PC-3 (cell line): ENCODE measurements at regions not wholly inside any gene's neighbourhood (a gene's known extent, or its start where the extent isn't known, plus 50 kb on each side); places are given as distances from the start of the nearest gene placed in this dataset.

Experiments used
- ATAC-seq: fragments of 200-7000 bp; cut with Tn5 transposase; 2 replicates; pipeline ENCODE4 v1.9.1; 2020; ENCODE audit warnings: mild to moderate bottlenecking, moderate library complexity
- BruUV-seq: library from RNA; stranded (reverse); fragments of 400-500 nt; replicated peaks from 2 replicates; lab custom pipeline; 2021; lab: Mats Ljungman, UMichigan
- CTCF ChIA-PET: fragments of 300-600 bp; sonication (Branson Sonifier 250); formaldehyde crosslinking; loops from one replicate; lab custom pipeline; 2022; ENCODE audit warnings: antibody characterized with exemption; lab: Charles Lee
- POLR2A ChIA-PET: fragments of 300-600 bp; sonication (Branson Sonifier 250); formaldehyde crosslinking; loops from one replicate; lab custom pipeline; 2022; ENCODE audit warnings: antibody characterized with exemption; ENCODE audit not compliant: unreplicated experiment; lab: Charles Lee
- DNase-seq: peaks from one replicate; pipeline ENCODE4 v3.0.0-alpha.2; 2015
- H2AFZ ChIP-seq: fragments of 300-600 bp; sonication (generic); 2 replicates; pipeline ENCODE4 v1.6.0; 2016; ENCODE audit warnings: antibody characterized with exemption, low read length
- H3F3A ChIP-seq: fragments of 300-600 bp; sonication (generic); one replicate; pipeline ENCODE4 v1.6.0; 2017; ENCODE audit warnings: antibody characterized with exemption, low read length, control low read depth, mild to moderate bottlenecking; ENCODE audit not compliant: unreplicated experiment
- H3K27ac ChIP-seq: fragments of 300-600 bp; sonication (generic); 2 replicates; pipeline ENCODE4 v1.5.1; 2016; ENCODE audit warnings: mild to moderate bottlenecking, low read length
- H3K27me3 ChIP-seq: fragments of 300-600 bp; sonication (generic); 2 replicates; pipeline ENCODE4 v1.6.1; 2016; ENCODE audit warnings: low read length, mixed read lengths
- H3K36me3 ChIP-seq: fragments of 300-600 bp; sonication (generic); 2 replicates; pipeline ENCODE4 v1.6.1; 2016; ENCODE audit warnings: low read depth, mixed run types, low read length, mixed read lengths
- H3K4me1 ChIP-seq: fragments of 300-600 bp; sonication (generic); 2 replicates; pipeline ENCODE4 v1.5.1; 2016; ENCODE audit warnings: low read length; ENCODE audit not compliant: insufficient read depth
- H3K4me2 ChIP-seq: fragments of 300-600 bp; sonication (generic); 2 replicates; pipeline ENCODE4 v1.6.0; 2016; ENCODE audit warnings: low read length
- H3K4me3 ChIP-seq: fragments of 300-600 bp; sonication (generic); 2 replicates; pipeline ENCODE4 v1.5.1; 2016; ENCODE audit warnings: mild to moderate bottlenecking, low read length, mixed read lengths
- H3K79me2 ChIP-seq: fragments of 300-600 bp; sonication (generic); 2 replicates; pipeline ENCODE4 v1.6.1; 2017; ENCODE audit warnings: low read length, mixed read lengths
- H3K9ac ChIP-seq: fragments of 300-600 bp; sonication (generic); 2 replicates; pipeline ENCODE4 v1.6.0; 2016; ENCODE audit warnings: mild to moderate bottlenecking, low read length
- H3K9me2 ChIP-seq: fragments of 300-600 bp; sonication (generic); replicated peaks from 2 replicates; pipeline ENCODE4 v1.6.1; 2016; ENCODE audit warnings: mixed run types, low read length, mixed read lengths
- H3K9me3 ChIP-seq: fragments of 300-600 bp; sonication (generic); 2 replicates; pipeline ENCODE4 v1.6.1; 2016; ENCODE audit warnings: low read length, mixed read lengths
- H4K20me1 ChIP-seq: fragments of 300-600 bp; sonication (generic); 2 replicates; pipeline ENCODE4 v1.6.1; 2016; ENCODE audit warnings: low read length, mixed read lengths
- EZH2 ChIP-seq: fragments of 300-600 bp; sonication (generic); IDR thresholded peaks from one replicate; pipeline ENCODE4 v1.6.1; 2017; ENCODE audit warnings: antibody characterized with exemption, mild to moderate bottlenecking, low read length; ENCODE audit not compliant: unreplicated experiment
- EZH2phosphoT487 ChIP-seq: fragments of 300-600 bp; sonication (generic); IDR thresholded peaks from 2 replicates; pipeline ENCODE4 v1.6.1; 2018; ENCODE audit warnings: mild to moderate bottlenecking, antibody characterized with exemption, low read length, borderline replicate concordance
- intact Hi-C: fragments of 100-400 bp; cut with micrococcal nuclease; formaldehyde crosslinking; loops from 2 replicates; pipeline ENCODE4 v1.9.0; 2023
- TF ChIP-seq, protein P1 (sequence below): fragments of 300-600 bp; sonication (generic); conservative IDR thresholded peaks from 2 replicates; pipeline ENCODE4 v1.5.1; 2017; ENCODE audit warnings: antibody characterized with exemption, low read depth, mild to moderate bottlenecking, low read length

DNA sequence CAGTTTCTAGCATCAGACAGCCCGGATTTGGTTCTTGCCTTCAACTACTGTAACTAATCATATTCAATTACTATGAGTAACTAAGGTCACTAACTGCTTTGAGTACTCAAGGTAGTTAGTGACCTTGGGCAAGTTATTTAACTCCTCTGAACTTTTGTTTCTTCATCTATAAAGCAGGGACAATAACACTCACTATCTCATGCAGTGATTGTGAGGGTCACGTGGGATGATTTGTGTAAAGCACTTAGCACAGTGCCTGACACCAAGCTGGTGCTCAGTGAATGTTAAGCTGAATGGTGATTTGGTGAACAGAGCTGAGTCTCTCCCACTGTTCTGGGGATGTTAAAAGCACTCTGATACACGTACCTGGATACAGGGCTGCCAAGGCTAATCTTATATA, 171.3 kb upstream of the PLXNC1 start:
- BruUV-seq: no TSS peak
- Histone ChIP-seq H2AFZ (no peak overlapping the region), H3K4me1 (no peaks in the 10 kb centered on the region), H3K4me2 (no peak overlapping the region), H3K9ac (no peak overlapping the region), H4K20me1 (no peaks in the 10 kb centered on the region), H3K4me3 (no peak overlapping the region), H3K9me3 (no peaks in the 10 kb centered on the region), H3K79me2 (no peaks in the 10 kb centered on the region), H3K9me2 (no peaks in the 10 kb centered on the region), H3F3A (no peaks in the 10 kb centered on the region), H3K27ac (no peak overlapping the region), H3K36me3 (no peaks in the 10 kb centered on the region), H3K27me3 (no peaks in the 10 kb centered on the region)
- DNase-seq: no peak
- ChIA-PET CTCF (no interaction called here), POLR2A (no interaction called here)
- TF ChIP-seq, protein P1, sequence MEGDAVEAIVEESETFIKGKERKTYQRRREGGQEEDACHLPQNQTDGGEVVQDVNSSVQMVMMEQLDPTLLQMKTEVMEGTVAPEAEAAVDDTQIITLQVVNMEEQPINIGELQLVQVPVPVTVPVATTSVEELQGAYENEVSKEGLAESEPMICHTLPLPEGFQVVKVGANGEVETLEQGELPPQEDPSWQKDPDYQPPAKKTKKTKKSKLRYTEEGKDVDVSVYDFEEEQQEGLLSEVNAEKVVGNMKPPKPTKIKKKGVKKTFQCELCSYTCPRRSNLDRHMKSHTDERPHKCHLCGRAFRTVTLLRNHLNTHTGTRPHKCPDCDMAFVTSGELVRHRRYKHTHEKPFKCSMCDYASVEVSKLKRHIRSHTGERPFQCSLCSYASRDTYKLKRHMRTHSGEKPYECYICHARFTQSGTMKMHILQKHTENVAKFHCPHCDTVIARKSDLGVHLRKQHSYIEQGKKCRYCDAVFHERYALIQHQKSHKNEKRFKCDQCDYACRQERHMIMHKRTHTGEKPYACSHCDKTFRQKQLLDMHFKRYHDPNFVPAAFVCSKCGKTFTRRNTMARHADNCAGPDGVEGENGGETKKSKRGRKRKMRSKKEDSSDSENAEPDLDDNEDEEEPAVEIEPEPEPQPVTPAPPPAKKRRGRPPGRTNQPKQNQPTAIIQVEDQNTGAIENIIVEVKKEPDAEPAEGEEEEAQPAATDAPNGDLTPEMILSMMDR: no peak
- no peak for TF ChIP-seq EZH2
- no peak for TF ChIP-seq EZH2phosphoT487
- ATAC-seq: no peak
- intact Hi-C loops: loop anchor here (10.0 kb wide), 1 partner anchor 472 kb away; no protein-coding TSS in a partner anchor

- no peak for TF ChIP-seq EZH2phosphoT487
- TF ChIP-seq, protein P1: no peak
- no peak for TF ChIP-seq EZH2
- Histone ChIP-seq H4K20me1 (no peaks in the 10 kb centered on the region), H3K9me3 (no peaks in the 10 kb centered on the region), H3K9me2 (no peaks in the 10 kb centered on the region), H3F3A (no peaks in the 10 kb centered on the region), H3K36me3 (no peaks in the 10 kb centered on the region), H3K79me2 (no peaks in the 10 kb centered on the region), H3K4me3 (no peak overlapping the region), H3K27ac (no peak overlapping the region), H3K9ac (no peak overlapping the region), H2AFZ (no peak overlapping the region), H3K4me1 (peaks cover 5% of the 10 kb centered on the region), H3K4me2 (no peak overlapping the region), H3K27me3 (no peaks in the 10 kb centered on the region)
- POLR2A ChIA-PET: no interaction called here
- ATAC-seq (no peak), DNase-seq (peak; percentile 34)
- intact Hi-C loops: loop anchor here (10.0 kb wide), 1 partner anchor 474 kb away; no protein-coding TSS in a partner anchor
- no TSS peak for BruUV-seq
- CTCF ChIA-PET: interaction anchor here (1.0 to 1.2 kb wide), 2 partner anchors 122 to 211 kb away, joined by 3 to 5 read pairs; no protein-coding TSS in a partner anchor
Measured at GRCh38 chr12:93978553-93978952, 169.8 kb upstream of the PLXNC1 start.

GRCh38 chr12:93979189-93979588, 169.2 kb upstream of the PLXNC1 start:
- intact Hi-C loops: loop anchor here (1.0 to 10.0 kb wide), 3 partner anchors 122 to 474 kb away; no protein-coding TSS in a partner anchor
- CTCF ChIA-PET: interaction anchor here (1.0 to 1.2 kb wide), 2 partner anchors 122 to 212 kb away, joined by 3 to 5 read pairs; no protein-coding TSS in a partner anchor
- Histone ChIP-seq H3K27me3 (no peaks in the 10 kb centered on the region), H3K9ac (no peak overlapping the region), H4K20me1 (no peaks in the 10 kb centered on the region), H3K36me3 (no peaks in the 10 kb centered on the region), H3K9me2 (no peaks in the 10 kb centered on the region), H3K9me3 (no peaks in the 10 kb centered on the region), H3K79me2 (no peaks in the 10 kb centered on the region), H2AFZ (no peak overlapping the region), H3K4me3 (no peak overlapping the region), H3F3A (no peaks in the 10 kb centered on the region), H3K4me2 (no peak overlapping the region), H3K4me1 (peaks cover 5% of the 10 kb centered on the region), H3K27ac (no peak overlapping the region)
- DNase-seq: peak; percentile 65
- POLR2A ChIA-PET: interaction anchor here (0.7 kb wide), 1 partner anchor 335 kb away, joined by 22 read pairs; no protein-coding TSS in a partner anchor
- ATAC-seq: peak; percentile 42; the same call in 1 of the 2 replicates
- BruUV-seq: no TSS peak
- TF ChIP-seq EZH2phosphoT487: no peak
- no peak for TF ChIP-seq EZH2
- TF ChIP-seq, protein P1: peak; percentile 74
